HCT116 (cell line): ENCODE measurements at regions not wholly inside any gene's neighbourhood (a gene's known extent, or its start where the extent isn't known, plus 50 kb on each side); places are given as distances from the start of the nearest gene placed in this dataset.

Experiments used
- ATAC-seq: fragments of 200-7000 bp; cut with Tn5 transposase; 2 replicates; pipeline ENCODE4 v1.9.1; 2020; ENCODE audit warnings: mild to moderate bottlenecking, moderate library complexity
- BruUV-seq: library from RNA; stranded (reverse); fragments of 400-500 nt; replicated peaks from 2 replicates; lab custom pipeline; 2021; lab: Mats Ljungman, UMichigan
- CTCF ChIA-PET: fragments of 300-600 bp; sonication (Branson Sonifier 250); formaldehyde crosslinking; loops from one replicate; lab custom pipeline; 2021; ENCODE audit warnings: antibody characterized with exemption; lab: Charles Lee
- POLR2A ChIA-PET: fragments of 300-600, 350-600 bp; sonication (Branson Sonifier 250); formaldehyde crosslinking; loops from one replicate; lab custom pipeline; 2021; ENCODE audit warnings: antibody characterized with exemption; lab: Charles Lee
- RAD21 ChIA-PET, 2 experiments: fragments of 300-600 bp; sonication (Branson Sonifier 250); formaldehyde crosslinking; loops; one replicate each; lab custom pipeline; 2023; ENCODE audit warnings: low total read pairs in 2 of 2; ENCODE audit not compliant: uncharacterized antibody in 2 of 2, unreplicated experiment in 2 of 2, low non-redundant PET in 1 of 2; lab: Charles Lee
- DNase-seq: peaks from one replicate; pipeline ENCODE4 v3.0.0-alpha.2; 2010; ENCODE audit warnings: low read depth, low spot score
- H2AFZ ChIP-seq: fragments of 200-600 bp; shearing (Covaris generic), sonication (generic); 2 replicates; pipeline ENCODE4 v1.6.1; 2017; ENCODE audit warnings: low read depth, mixed run types, mixed read lengths, antibody characterized with exemption, low read length; ENCODE audit not compliant: poor library complexity, severe bottlenecking
- H3K27ac ChIP-seq: 2 replicates; pipeline ENCODE4 v1.5.1; 2012; ENCODE audit warnings: low read depth, low read length
- H3K27me3 ChIP-seq: fragments of 200-600 bp; sonication (generic); 2 replicates; pipeline ENCODE4 v1.6.1; 2016; ENCODE audit warnings: mixed run types, low read length, mixed read lengths; ENCODE audit not compliant: insufficient read depth
- H3K36me3 ChIP-seq, 2 experiments: fragments of 200-500 bp in 1 of 2; fragments of 200-600 bp in 1 of 2; sonication (Bioruptor generic) in 1 of 2; sonication (generic) in 1 of 2; 2 replicates each; pipeline versions ENCODE4 v1.5.1 to v1.6.1; 2014 to 2016; ENCODE audit warnings: low read length in 2 of 2, inconsistent platforms in 1 of 2, mixed read lengths in 1 of 2, mixed run types in 1 of 2; ENCODE audit not compliant: insufficient read depth in 2 of 2, control insufficient read depth in 1 of 2
- H3K4me1 ChIP-seq, 2 experiments: fragments of 200-600 bp in 1 of 2; sonication (generic) in 1 of 2; 2 replicates each; pipeline versions ENCODE4 v1.5.1 to v1.6.1; 2012 to 2017; ENCODE audit warnings: low read length in 2 of 2, inconsistent platforms in 1 of 2, mild to moderate bottlenecking in 1 of 2, mixed read lengths in 1 of 2, mixed run types in 1 of 2, moderate library complexity in 1 of 2; ENCODE audit not compliant: insufficient read depth in 2 of 2, control insufficient read depth in 1 of 2
- H3K4me2 ChIP-seq: fragments of 200-600 bp; sonication (generic); 2 replicates; pipeline ENCODE4 v1.6.1; 2017; ENCODE audit warnings: mixed run types, low read length, mixed read lengths
- H3K4me3 ChIP-seq, 2 experiments: fragments of 200-600 bp in 1 of 2; sonication (generic) in 1 of 2; replicated peaks in 1 of 2; 2 replicates each; pipeline ENCODE4 v1.5.1; 2011 to 2016; ENCODE audit warnings: low read length in 2 of 2, control low read depth in 1 of 2, low read depth in 1 of 2, mild to moderate bottlenecking in 1 of 2, mixed read lengths in 1 of 2, mixed run types in 1 of 2
- H3K79me2 ChIP-seq: fragments of 200-600 bp; sonication (generic); 2 replicates; pipeline ENCODE4 v1.6.1; 2017; ENCODE audit warnings: mild to moderate bottlenecking, mixed run types, low read length, moderate library complexity, mixed read lengths; ENCODE audit not compliant: insufficient read depth
- H3K9ac ChIP-seq: fragments of 200-600 bp; sonication (generic); 2 replicates; pipeline ENCODE4 v1.6.1; 2016; ENCODE audit warnings: low read length, mixed read lengths
- H3K9me2 ChIP-seq: fragments of 200-600 bp; sonication (generic), shearing (Covaris generic); 2 replicates; pipeline ENCODE4 v1.6.1; 2017; ENCODE audit warnings: mixed run types, mild to moderate bottlenecking, moderate library complexity; ENCODE audit not compliant: insufficient read depth
- H3K9me3 ChIP-seq, 2 experiments: fragments of 200-500 bp in 1 of 2; fragments of 200-600 bp in 1 of 2; sonication (Bioruptor generic) in 1 of 2; sonication (generic) in 1 of 2; 2 replicates each; pipeline ENCODE4 v1.6.1; 2014 to 2017; ENCODE audit warnings: low read length in 2 of 2, mixed read lengths in 2 of 2, inconsistent platforms in 1 of 2, low read depth in 1 of 2, mild to moderate bottlenecking in 1 of 2, mixed run types in 1 of 2, moderate library complexity in 1 of 2; ENCODE audit not compliant: control insufficient read depth in 1 of 2, insufficient read depth in 1 of 2
- H4K20me1 ChIP-seq: fragments of 200-600 bp; sonication (generic), shearing (Covaris generic); 2 replicates; pipeline ENCODE4 v1.6.1; 2017; ENCODE audit warnings: mixed run types, mild to moderate bottlenecking, moderate library complexity; ENCODE audit not compliant: insufficient read depth
- ATF3 ChIP-seq: IDR thresholded peaks from 2 replicates; pipeline ENCODE4 v1.6.1; 2012
- CEBPB ChIP-seq: IDR thresholded peaks from 2 replicates; pipeline ENCODE4 v1.6.1; 2012; ENCODE audit warnings: low read depth
- EGR1 ChIP-seq: IDR thresholded peaks from 2 replicates; pipeline ENCODE4 v1.6.1; 2012; ENCODE audit warnings: low read depth
- EZH2 ChIP-seq: fragments of 200-600 bp; sonication (generic); IDR thresholded peaks from 2 replicates; pipeline ENCODE4 v1.6.1; 2017; ENCODE audit warnings: antibody characterized with exemption, mixed run types
- EZH2phosphoT487 ChIP-seq: fragments of 200-600 bp; IDR thresholded peaks from 2 replicates; pipeline ENCODE4 v1.6.1; 2018; ENCODE audit warnings: antibody characterized with exemption, borderline replicate concordance
- FOSL1 ChIP-seq: IDR thresholded peaks from 2 replicates; pipeline ENCODE4 v1.6.1; 2012; ENCODE audit warnings: low read depth
- JUND ChIP-seq: IDR thresholded peaks from 2 replicates; pipeline ENCODE4 v1.6.1; 2012
- POLR2A ChIP-seq: IDR thresholded peaks from 2 replicates; pipeline ENCODE4 v1.7.0; 2011; ENCODE audit warnings: borderline replicate concordance; ENCODE audit not compliant: insufficient read depth, insufficient read length; ENCODE audit errors: extremely low read depth
- RAD21 ChIP-seq: IDR thresholded peaks from 2 replicates; pipeline ENCODE4 v1.6.1; 2012; ENCODE audit warnings: low read depth, mild to moderate bottlenecking
- SIN3A ChIP-seq: IDR thresholded peaks from 2 replicates; pipeline ENCODE4 v1.6.1; 2012; ENCODE audit warnings: low read depth
- SP1 ChIP-seq: IDR thresholded peaks from 2 replicates; pipeline ENCODE4 v1.6.1; 2012; ENCODE audit warnings: low read depth
- SRF ChIP-seq: IDR thresholded peaks from 2 replicates; pipeline ENCODE4 v1.6.1; 2012; ENCODE audit warnings: low read depth
- TCF7L2 ChIP-seq: IDR thresholded peaks from 2 replicates; pipeline ENCODE4 v1.7.0; 2011; ENCODE audit warnings: borderline replicate concordance, inconsistent platforms; ENCODE audit not compliant: insufficient read depth, insufficient read length; ENCODE audit errors: extremely low read depth
- YY1 ChIP-seq: IDR thresholded peaks from 2 replicates; pipeline ENCODE4 v1.6.1; 2011; ENCODE audit warnings: low read length, low read depth, moderate library complexity, mild to moderate bottlenecking; ENCODE audit not compliant: insufficient replicate concordance; ENCODE audit errors: extremely low read depth
- ZNF274 ChIP-seq: fragments of 200-500 bp; sonication (Bioruptor generic); IDR thresholded peaks from 2 replicates; pipeline ENCODE4 v1.6.1; 2014; ENCODE audit warnings: mild to moderate bottlenecking, low read depth, low read length, inconsistent platforms
- intact Hi-C: fragments of 100-400 bp; cut with micrococcal nuclease; formaldehyde crosslinking; loops from 2 replicates; pipeline ENCODE4 v1.10.0; 2022

GRCh38 chr6:81831274-81831673, 78.8 kb upstream of the TENT5A start:
- RAD21 ChIA-PET, result no interaction called here
- POLR2A ChIA-PET, result no interaction called here
- H3K79me2 ChIP-seq, result no peaks in the 10 kb centered on the region
- H3K27me3 ChIP-seq, result no peaks in the 10 kb centered on the region
- CTCF ChIA-PET, result no interaction called here
- no peak overlapping the region for H2AFZ ChIP-seq
- TF ChIP-seq SP1, result no peak
- no peak for TF ChIP-seq RAD21
- TF ChIP-seq ATF3, result no peak
- TF ChIP-seq SRF, result no peak
- TF ChIP-seq ZNF274, result no peak
- no peak for TF ChIP-seq POLR2A
- no peak for TF ChIP-seq YY1
- no peak for TF ChIP-seq EZH2
- no peak for TF ChIP-seq EGR1
- TF ChIP-seq JUND, result no peak
- TF ChIP-seq SIN3A, result no peak
- no peak for TF ChIP-seq TCF7L2
- TF ChIP-seq EZH2phosphoT487, result no peak
- ATAC-seq (no peak), DNase-seq (no peak)
- peaks cover 0 to 5% of the 10 kb centered on the region in 2 experiments; a peak in 1 of 4 replicates for H3K4me1 ChIP-seq
- intact Hi-C loops, result no loop called here
- no peak overlapping the region for H3K4me3 ChIP-seq
- no peaks in the 10 kb centered on the region for H4K20me1 ChIP-seq
- no peak overlapping the region for H3K9ac ChIP-seq
- no peaks in the 10 kb centered on the region for H3K9me3 ChIP-seq
- no peak overlapping the region for H3K4me2 ChIP-seq
- H3K9me2 ChIP-seq, result no peaks in the 10 kb centered on the region
- H3K36me3 ChIP-seq, result no peaks in the 10 kb centered on the region
- no peak overlapping the region for H3K27ac ChIP-seq
- no TSS peak for BruUV-seq

- Histone ChIP-seq H3K9ac (no peak overlapping the region), H3K36me3 (no peaks in the 10 kb centered on the region), H3K4me2 (no peak overlapping the region), H4K20me1 (no peaks in the 10 kb centered on the region), H3K9me3 (no peaks in the 10 kb centered on the region), H3K4me3 (no peak overlapping the region), H3K27me3 (no peaks in the 10 kb centered on the region), H3K27ac (no peak overlapping the region), H3K79me2 (no peaks in the 10 kb centered on the region), H2AFZ (no peak overlapping the region), H3K9me2 (no peaks in the 10 kb centered on the region; the same call in 1 of the 2 replicates), H3K4me1 (no peaks in the 10 kb centered on the region)
- no TSS peak for BruUV-seq
- DNase-seq (no peak), ATAC-seq (no peak)
- RAD21 ChIA-PET, result no interaction called here
- intact Hi-C loops, result no loop called here
- POLR2A ChIA-PET, result no interaction called here
- CTCF ChIA-PET, result no interaction called here
- TF ChIP-seq SP1, result no peak
- TF ChIP-seq EGR1, result no peak
- TF ChIP-seq TCF7L2, result no peak
- TF ChIP-seq FOSL1, result no peak
- TF ChIP-seq JUND, result no peak
- TF ChIP-seq CEBPB, result no peak
Measured at GRCh38 chr6:81826784-81827183, 74.3 kb upstream of the TENT5A start.
